Right lobe of liver (tissue), 6 donors: ENCODE measurements at regions not wholly inside any gene's neighbourhood (a gene's known extent, or its start where the extent isn't known, plus 50 kb on each side); places are given as distances from the start of the nearest gene placed in this dataset.

Experiments used
- ATAC-seq, 4 donors: fragments of 200-7000 bp; cut with Tn5 transposase; one replicate each; pipeline ENCODE4 v1.9.1; 2020; ENCODE audit warnings: mild to moderate bottlenecking in 4 of 4, moderate library complexity in 4 of 4
- DNase-seq, 3 donors: peaks; one replicate each; pipeline ENCODE4 v3.0.0-alpha.2; 2020
- H3K27ac ChIP-seq, 3 donors: fragments of 200-600 bp; one replicate each; pipeline ENCODE4 v1.8.0; 2022
- H3K27me3 ChIP-seq, 2 donors: fragments of 200-600 bp; one replicate each; pipeline ENCODE4 v1.8.0; 2022
- H3K36me3 ChIP-seq, 4 donors: fragments of 200-600 bp; sonication (generic) in 1 of 4; one replicate each; pipeline versions ENCODE4 v1.5.1 to v1.8.0; 2017 to 2022; ENCODE audit warnings: control low read depth in 1 of 4
- H3K4me1 ChIP-seq, 4 donors: fragments of 200-600 bp; sonication (generic) in 1 of 4; one replicate each; pipeline versions ENCODE4 v1.5.1 to v1.8.0; 2017 to 2022; ENCODE audit warnings: control low read depth in 1 of 4
- H3K4me3 ChIP-seq, 3 donors: fragments of 200-600 bp; one replicate each; pipeline ENCODE4 v1.8.0; 2022
- H3K9me3 ChIP-seq, 4 donors: fragments of 200-600 bp; sonication (generic) in 1 of 4; one replicate each; pipeline versions ENCODE4 v1.5.1 to v1.8.0; 2017 to 2022; ENCODE audit warnings: control low read depth in 1 of 4
- CTCF ChIP-seq, 4 donors: fragments of 200-600 bp in 3 of 4; fragments of 450-650 bp in 1 of 4; IDR thresholded peaks; one replicate each; pipeline versions ENCODE4 v1.5.1 to v1.8.0; 2016 to 2022; ENCODE audit warnings: antibody characterized with exemption in 4 of 4, mild to moderate bottlenecking in 2 of 4
- POLR2A ChIP-seq: fragments of 450-650 bp; IDR thresholded peaks from one replicate; pipeline ENCODE4 v1.6.1; 2017; ENCODE audit warnings: antibody characterized with exemption, mild to moderate bottlenecking
- WGBS: methylation state at CpG from one replicate; pipeline ENCODE4 v1.1.6; 2018; ENCODE audit warnings: low coverage, low lambda C conversion rate; ENCODE audit not compliant: insufficient coverage; ENCODE audit errors: missing lambda C conversion rate; 5-methylcytosine and 5-hydroxymethylcytosine counted together
- intact Hi-C, 2 donors: fragments of 100-400 bp; cut with DNase I; formaldehyde crosslinking; loops; one replicate each; pipeline versions ENCODE4 v1.11.2 to v1.14.1; 2022
- donor health status: DM: no; HTN: yes; CAD: no.
- donor health status: DM: no; HTN: no; CAD: no.
- donor health status: DM: no; HTN: no; CAD: no.
- donor health status: DM: no; HTN: yes; CAD: no.
- donor health status: DM: no; HTN: yes; CAD: no.

- no peaks in the 10 kb centered on the region for H3K36me3 ChIP-seq
- no peaks in the 10 kb centered on the region for H3K27me3 ChIP-seq
- no peak for ATAC-seq
- intact Hi-C loops, result no loop called here
- H3K27ac ChIP-seq, result no peak overlapping the region
- H3K4me3 ChIP-seq, result no peak overlapping the region
- no peak for TF ChIP-seq CTCF (IDR thresholded peaks at IDR 0.05)
- TF ChIP-seq POLR2A, result no peak
- no peaks in the 10 kb centered on the region for H3K9me3 ChIP-seq
- peaks cover 0 to 16% (median 6%) of the 10 kb centered on the region in 4 donors for H3K4me1 ChIP-seq
- WGBS, result 81% methylated on average over 3 of the region's 3 CpGs
- DNase-seq, result no peak
These were observed 135.3 kb downstream of the DIPK2A start for GRCh38 chr3:144106970-144107369.

GRCh38 chr3:144107923-144108322 is 136.3 kb downstream of the DIPK2A start:
- no peak for DNase-seq
- no peaks in the 10 kb centered on the region for H3K27me3 ChIP-seq
- no peak for TF ChIP-seq POLR2A
- TF ChIP-seq CTCF (IDR thresholded peaks at IDR 0.05), result no peak
- intact Hi-C loops, result no loop called here
- H3K9me3 ChIP-seq, result no peaks in the 10 kb centered on the region
- no peaks in the 10 kb centered on the region for H3K36me3 ChIP-seq
- peaks cover 0 to 16% (median 6%) of the 10 kb centered on the region in 4 donors for H3K4me1 ChIP-seq
- no peak overlapping the region for H3K27ac ChIP-seq
- H3K4me3 ChIP-seq, result no peak overlapping the region
- no peak for ATAC-seq
- WGBS, result 80% methylated on average over 1 of the region's 1 CpG

- TF ChIP-seq CTCF (IDR thresholded peaks at IDR 0.05) (no peak), POLR2A (no peak)
- H3K9me3 ChIP-seq, result no peaks in the 10 kb centered on the region
- peaks cover 0 to 7% (median 3%) of the 10 kb centered on the region in 4 donors for H3K4me1 ChIP-seq
- H3K4me3 ChIP-seq, result no peak overlapping the region
- WGBS, result 64% methylated on average over 3 of the region's 3 CpGs
- no peaks in the 10 kb centered on the region for H3K36me3 ChIP-seq
- no peaks in the 10 kb centered on the region for H3K27me3 ChIP-seq
- ATAC-seq (peak; percentile 40 to 76 (median 48)), DNase-seq (no peak)
- H3K27ac ChIP-seq, result peak overlapping the region in 2 of 3 donors; percentile 3 to 71
- intact Hi-C loops, result no loop called here
These were observed 138.3 kb downstream of the DIPK2A start for GRCh38 chr3:144109944-144110343.

GRCh38 chr3:144112036-144112435 is 140.4 kb downstream of the DIPK2A start:
- no peak for TF ChIP-seq POLR2A
- no peak for TF ChIP-seq CTCF (IDR thresholded peaks at IDR 0.05)
- Histone ChIP-seq H3K27ac (no peak overlapping the region), H3K27me3 (no peaks in the 10 kb centered on the region), H3K9me3 (no peaks in the 10 kb centered on the region), H3K4me1 (no peaks in the 10 kb centered on the region), H3K36me3 (no peaks in the 10 kb centered on the region), H3K4me3 (no peak overlapping the region)
- ATAC-seq (no peak), DNase-seq (no peak)
- intact Hi-C loops, result no loop called here
- WGBS, result 67% methylated on average over 2 of the region's 2 CpGs

- no peak overlapping the region for H3K27ac ChIP-seq
- no peaks in the 10 kb centered on the region for H3K9me3 ChIP-seq
- H3K4me3 ChIP-seq, result no peak overlapping the region
- no peaks in the 10 kb centered on the region for H3K36me3 ChIP-seq
- ATAC-seq (peak; percentile 50 to 62 (median 57)), DNase-seq (no peak)
- intact Hi-C loops, result no loop called here
- H3K4me1 ChIP-seq, result no peaks in the 10 kb centered on the region
- H3K27me3 ChIP-seq, result no peaks in the 10 kb centered on the region
- 77% methylated on average over 3 of the region's 3 CpGs for WGBS
- no peak for TF ChIP-seq CTCF (IDR thresholded peaks at IDR 0.05)
- TF ChIP-seq POLR2A, result no peak
These were observed 140.8 kb downstream of the DIPK2A start for GRCh38 chr3:144112437-144112836.
